C4-2B (cell line): ENCODE measurements at regions not wholly inside any gene's neighbourhood (a gene's known extent, or its start where the extent isn't known, plus 50 kb on each side); places are given as distances from the start of the nearest gene placed in this dataset.

ENCODE experiments used
- H3K27ac ChIP-seq: fragments of 450-650 bp; 2 replicates; pipeline ENCODE4 v1.5.1; 2017
- CTCF ChIP-seq: fragments of 450-650 bp; conservative IDR thresholded peaks from 2 replicates; pipeline ENCODE4 v1.5.1; 2017; ENCODE audit warnings: mild to moderate bottlenecking
- ZFX ChIP-seq: fragments of 450-650 bp; IDR thresholded peaks from 2 replicates; pipeline ENCODE4 v1.6.1; 2017

DNA sequence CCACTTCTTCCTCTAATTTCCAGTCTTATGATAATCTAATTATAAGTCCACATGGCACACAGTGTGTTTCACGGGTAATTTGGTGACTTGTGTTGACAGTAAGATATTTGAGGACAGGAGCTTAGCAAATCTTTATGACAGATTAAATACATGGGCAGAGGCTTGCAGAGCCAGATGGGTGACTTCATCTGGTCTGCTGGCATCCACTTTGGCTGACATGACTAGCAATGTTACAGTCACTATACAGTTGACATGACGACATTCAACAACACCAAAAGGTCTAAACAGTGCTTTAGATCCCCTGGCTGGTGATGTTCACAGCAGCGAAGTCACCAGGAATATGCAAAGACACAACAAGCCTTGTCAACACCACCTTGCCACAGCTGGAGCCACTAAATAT, 147.2 kb downstream of the ETS2 start:
- no peak for TF ChIP-seq ZFX
- no peak for TF ChIP-seq CTCF
- no peak overlapping the region for H3K27ac ChIP-seq

DNA sequence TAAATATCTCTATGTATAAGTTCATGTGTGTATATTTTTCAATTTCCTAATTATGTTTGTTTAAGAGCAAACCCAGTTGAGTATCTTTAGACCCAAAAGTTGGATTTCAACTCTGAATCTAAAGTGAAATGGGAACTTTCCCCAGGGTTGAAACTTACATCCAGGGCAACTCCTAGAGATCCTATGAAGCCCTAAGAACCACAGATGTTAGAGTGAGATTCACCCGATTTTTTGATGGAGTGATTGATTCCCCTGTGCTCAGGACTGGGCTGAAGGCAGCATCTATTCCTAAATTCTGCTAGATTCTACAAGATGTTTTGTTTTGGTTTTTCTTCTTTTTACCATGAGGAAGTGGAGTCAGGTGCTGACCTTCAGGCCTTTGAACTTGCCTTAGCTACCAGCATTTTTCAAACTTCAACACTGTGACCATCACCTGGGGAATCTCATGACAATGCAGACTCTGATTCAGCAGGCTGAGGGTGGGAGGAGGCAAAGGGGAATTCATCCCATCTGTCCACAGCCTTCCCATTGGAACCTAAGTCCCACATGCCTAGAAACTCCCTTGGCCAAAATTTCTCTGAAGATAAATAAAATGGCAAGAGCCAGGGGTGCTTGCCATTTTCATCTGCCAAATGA, 145.5 kb downstream of the ETS2 start:
- H3K27ac ChIP-seq: no peak overlapping the region
- TF ChIP-seq CTCF (no peak), ZFX (no peak)

GRCh38 chr21:38950435-38951094, 144.8 kb downstream of the ETS2 start:
- TF ChIP-seq CTCF: no peak
- no peak for TF ChIP-seq ZFX
- H3K27ac ChIP-seq: no peak overlapping the region; the same call in 1 of the 2 replicates

DNA sequence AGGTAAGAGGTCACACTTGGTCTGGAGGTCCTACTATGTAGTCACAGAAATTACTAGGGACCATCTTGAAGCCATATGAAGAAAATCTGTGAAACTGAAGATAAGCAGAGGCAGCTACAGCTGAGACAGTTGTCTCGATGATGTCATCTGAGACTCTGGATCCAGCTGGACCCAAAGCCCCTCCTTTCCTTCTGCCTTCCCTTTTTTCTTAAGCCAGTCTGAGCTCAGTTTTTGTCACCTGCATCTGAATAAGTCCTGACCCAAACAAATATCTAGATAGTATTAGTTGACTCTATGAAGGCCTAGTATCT, 143.3 kb downstream of the ETS2 start:
- TF ChIP-seq CTCF (no peak), ZFX (no peak)

DNA sequence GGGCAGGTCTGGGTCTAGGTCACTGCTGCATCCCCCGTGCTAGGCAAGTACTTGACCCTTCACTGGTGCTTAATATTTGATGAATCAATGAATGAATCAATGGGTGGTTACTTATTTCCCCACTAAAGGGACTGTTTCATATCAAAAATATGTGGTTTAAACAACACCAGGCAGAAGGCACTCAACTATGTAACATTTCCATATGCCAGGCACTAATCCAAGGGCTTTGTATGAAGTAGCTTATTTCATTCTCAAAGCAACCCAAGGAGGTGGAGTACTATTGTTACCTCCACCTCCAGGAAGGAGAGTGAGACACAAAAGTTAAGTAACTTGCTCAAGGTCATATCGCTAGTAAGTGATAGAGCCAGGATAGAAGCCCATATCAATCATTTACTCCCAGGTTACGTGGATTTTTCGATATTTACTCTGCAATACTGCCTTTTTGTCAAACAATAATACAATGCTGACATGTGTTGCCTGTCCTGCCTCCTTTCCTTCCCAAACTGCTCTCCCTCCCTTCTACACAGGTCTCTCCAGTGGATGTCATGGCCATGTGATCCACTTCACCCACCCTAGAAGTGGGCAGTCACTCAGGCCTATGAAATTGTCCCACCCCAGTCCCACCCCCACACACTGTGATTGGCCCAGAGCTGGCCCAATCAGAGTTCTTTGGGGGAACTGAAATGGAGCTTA, 142.8 kb downstream of the ETS2 start:
- no peak for TF ChIP-seq CTCF
- TF ChIP-seq ZFX: no peak
- no peak overlapping the region for H3K27ac ChIP-seq

More for the DNA sequence above, 143.3 kb downstream of the ETS2 start:
- no peak overlapping the region for H3K27ac ChIP-seq

GRCh38 chr21:38945545-38946245, 140.0 kb downstream of the ETS2 start:
- TF ChIP-seq CTCF: no peak
- no peak for TF ChIP-seq ZFX
- H3K27ac ChIP-seq: no peak overlapping the region

GRCh38 chr21:38944903-38945302, 139.2 kb downstream of the ETS2 start:
- TF ChIP-seq ZFX (no peak), CTCF (no peak)
- no peak overlapping the region for H3K27ac ChIP-seq
